ENCODE measurements at regions not wholly inside any gene's neighbourhood (a gene's known extent, or its start where the extent isn't known, plus 50 kb on each side); places are given as distances from the start of the nearest gene placed in this dataset.
"Not testable (repeated sequence)": the region's sequence is repeated elsewhere in the genome, so short reads cannot be mapped to it uniquely, and the experiment has no call there.

- DNase-seq (ENCODE audit: low read depth, low spot score), result no peak
Observed at GRCh38 chr7:16266877-16267276, 154.5 kb downstream of the CRPPA start.

- not testable (repeated sequence) for DNase-seq (ENCODE audit: low read depth, low spot score)
Observed at GRCh38 chr7:16266470-16266869, 154.9 kb downstream of the CRPPA start.

GRCh38 chr7:16265863-16266458 lies 155.4 kb downstream of the CRPPA start:
- no peak for DNase-seq (ENCODE audit: low read depth, low spot score)

GRCh38 chr7:16264823-16265804 lies 156.2 kb downstream of the CRPPA start:
- DNase-seq (ENCODE audit: low read depth, low spot score), result no peak

- DNase-seq (ENCODE audit: low read depth, low spot score), result no peak
Observed at GRCh38 chr7:16264036-16264819, 157.1 kb downstream of the CRPPA start.

- not testable (repeated sequence) for DNase-seq (ENCODE audit: low read depth, low spot score)
Observed at GRCh38 chr7:16263377-16263776, 158.0 kb downstream of the CRPPA start.

- no peak for DNase-seq (ENCODE audit: low read depth, low spot score)
Observed at GRCh38 chr7:16261654-16262053, 159.7 kb downstream of the CRPPA start.

GRCh38 chr7:16261100-16261499 lies 160.2 kb downstream of the CRPPA start:
- DNase-seq (ENCODE audit: low read depth, low spot score), result no peak

GRCh38 chr7:16260236-16260728 lies 161.1 kb downstream of the CRPPA start:
- no peak for DNase-seq (ENCODE audit: low read depth, low spot score)

GRCh38 chr7:16256419-16256818 lies 164.9 kb downstream of the CRPPA start:
- DNase-seq (ENCODE audit: low read depth, low spot score), result not testable (repeated sequence)

GRCh38 chr7:16255952-16256351 lies 165.4 kb downstream of the CRPPA start:
- DNase-seq (ENCODE audit: low read depth, low spot score), result not testable (repeated sequence)

GRCh38 chr7:16250655-16251054 lies 170.7 kb downstream of the CRPPA start:
- not testable (repeated sequence) for DNase-seq (ENCODE audit: low read depth, low spot score)

- not testable (repeated sequence) for DNase-seq (ENCODE audit: low read depth, low spot score)
Observed at GRCh38 chr7:16249204-16249603, 172.1 kb downstream of the CRPPA start.

GRCh38 chr7:16248556-16248955 lies 172.8 kb downstream of the CRPPA start:
- DNase-seq (ENCODE audit: low read depth, low spot score), result not testable (repeated sequence)

GRCh38 chr7:16244469-16244868 lies 176.9 kb downstream of the CRPPA start:
- no peak for DNase-seq (ENCODE audit: low read depth, low spot score)

GRCh38 chr7:16242920-16243319 lies 178.4 kb downstream of the CRPPA start:
- DNase-seq (ENCODE audit: low read depth, low spot score), result no peak

- DNase-seq (ENCODE audit: low read depth, low spot score), result no peak
Observed at GRCh38 chr7:16241017-16241416, 180.3 kb downstream of the CRPPA start.

- DNase-seq (ENCODE audit: low read depth, low spot score), result no peak
Observed at GRCh38 chr7:16236381-16236780, 185.0 kb downstream of the CRPPA start.

- DNase-seq (ENCODE audit: low read depth, low spot score), result no peak
Observed at GRCh38 chr7:16235147-16236114, 185.9 kb downstream of the CRPPA start.

GRCh38 chr7:16234493-16235146 lies 186.7 kb downstream of the CRPPA start:
- DNase-seq (ENCODE audit: low read depth, low spot score), result no peak

Data from iPS DF 19.7 (cell line).